SK-N-MC (cell line): ENCODE measurements at regions not wholly inside any gene's neighbourhood (a gene's known extent, or its start where the extent isn't known, plus 50 kb on each side); places are given as distances from the start of the nearest gene placed in this dataset.
"Not testable (repeated sequence)": the region's sequence is repeated elsewhere in the genome, so short reads cannot be mapped to it uniquely, and the experiment has no call there.

Experiments used
- DNase-seq: peaks from one replicate; pipeline ENCODE4 v3.0.0-alpha.2; 2011; ENCODE audit warnings: low read depth, low spot score
- H3K27ac ChIP-seq: fragments of 200-600 bp; sonication (generic); 2 replicates; pipeline ENCODE4 v1.5.1; 2016; ENCODE audit warnings: mixed run types
- H3K36me3 ChIP-seq: fragments of 200-600 bp; sonication (generic); 2 replicates; pipeline ENCODE4 v1.6.1; 2017; ENCODE audit warnings: antibody characterized with exemption, low read length, mixed read lengths; ENCODE audit not compliant: insufficient read depth
- H3K4me3 ChIP-seq: fragments of 200-600 bp; sonication (generic); 2 replicates; pipeline ENCODE4 v1.5.1; 2016
- H3K9ac ChIP-seq: fragments of 200-600 bp; sonication (generic); 2 replicates; pipeline ENCODE4 v1.8.0; 2017; ENCODE audit warnings: mixed run types, mixed read lengths; ENCODE audit not compliant: insufficient read length
- H3K9me3 ChIP-seq: fragments of 200-600 bp; sonication (generic); 2 replicates; pipeline ENCODE4 v1.6.1; 2017; ENCODE audit warnings: low read depth, mild to moderate bottlenecking, antibody characterized with exemption, low read length, moderate library complexity, mixed read lengths
- EZH2 ChIP-seq: fragments of 200-600 bp; sonication (generic); IDR thresholded peaks from one replicate; pipeline ENCODE4 v1.6.1; 2017; ENCODE audit warnings: antibody characterized with exemption
- FOXP2 ChIP-seq: optimal IDR thresholded peaks from 2 replicates; pipeline ENCODE3; 2011; ENCODE audit warnings: mild to moderate bottlenecking, moderate library complexity; ENCODE audit not compliant: insufficient read depth; ENCODE audit errors: extremely low read length, control extremely low read depth
- POLR2AphosphoS5 ChIP-seq: IDR thresholded peaks from 2 replicates; pipeline ENCODE4 v1.6.1; 2012; ENCODE audit warnings: mild to moderate bottlenecking, low read depth, low read length, borderline replicate concordance

GRCh38 chr1:58968360-58968952 is 184.6 kb upstream of the JUN start:
- no peak for TF ChIP-seq EZH2
- TF ChIP-seq FOXP2, result no peak
- TF ChIP-seq POLR2AphosphoS5, result no peak
- no peak overlapping the region for H3K4me3 ChIP-seq
- no peaks in the 10 kb centered on the region for H3K9me3 ChIP-seq
- no peak for DNase-seq
- no peak overlapping the region for H3K9ac ChIP-seq
- H3K36me3 ChIP-seq, result no peaks in the 10 kb centered on the region
- no peak overlapping the region for H3K27ac ChIP-seq

- not testable (repeated sequence) for H3K27ac ChIP-seq, H3K36me3 ChIP-seq, H3K9ac ChIP-seq, H3K9me3 ChIP-seq, H3K4me3 ChIP-seq, DNase-seq
Observed at GRCh38 chr1:58969176-58969575, 185.3 kb upstream of the JUN start.

DNA sequence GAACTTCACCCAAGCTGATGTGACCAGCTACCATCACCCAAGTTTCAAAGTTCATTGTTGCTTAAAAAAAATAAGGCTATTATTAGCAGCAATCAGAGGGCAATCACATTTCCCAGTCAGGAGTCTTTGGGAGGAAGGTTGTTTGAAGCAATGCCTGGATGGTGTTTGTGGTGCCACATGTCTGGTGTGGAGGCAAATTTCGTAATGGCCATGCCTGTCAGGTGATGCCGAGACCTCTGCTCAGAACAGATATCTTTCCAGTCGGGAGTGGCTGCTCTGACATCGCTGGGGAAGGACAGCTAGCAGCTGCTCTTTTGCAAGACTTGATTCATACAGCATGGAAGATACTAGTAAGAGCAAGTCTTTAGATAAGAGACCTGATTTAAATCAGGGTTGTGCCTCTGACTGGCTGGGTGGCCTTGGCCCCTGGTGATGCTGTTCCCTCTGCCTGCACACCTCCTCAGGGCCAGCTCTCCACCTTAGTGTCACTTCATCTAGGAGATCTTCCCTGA is 187.8 kb upstream of the JUN start:
- no peaks in the 10 kb centered on the region for H3K36me3 ChIP-seq
- no peaks in the 10 kb centered on the region for H3K9me3 ChIP-seq
- no peak overlapping the region for H3K9ac ChIP-seq
- no peak for DNase-seq
- no peak overlapping the region for H3K4me3 ChIP-seq
- no peak overlapping the region for H3K27ac ChIP-seq
- TF ChIP-seq FOXP2 (no peak), EZH2 (no peak), POLR2AphosphoS5 (no peak)

DNA sequence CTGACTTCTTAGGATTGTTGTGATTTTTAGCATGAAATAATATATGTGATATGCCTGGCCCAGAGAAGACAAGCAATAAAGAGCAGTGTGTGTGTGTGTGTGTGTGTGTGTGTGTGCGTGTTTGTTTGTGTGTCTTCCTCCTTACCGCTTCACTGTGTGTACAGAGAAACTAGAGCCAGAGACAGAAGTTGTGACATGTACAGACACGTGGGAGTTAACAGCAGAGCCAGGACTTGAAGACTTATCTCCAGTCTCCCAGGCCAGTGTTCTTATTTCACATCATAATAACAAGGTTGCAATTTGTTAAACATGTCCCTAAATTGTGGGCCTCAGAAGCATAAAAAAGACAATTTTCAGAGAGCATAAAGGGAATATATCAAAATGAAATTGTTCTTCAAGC is 192.0 kb upstream of the JUN start:
- no peaks in the 10 kb centered on the region for H3K9me3 ChIP-seq
- TF ChIP-seq POLR2AphosphoS5 (no peak), EZH2 (no peak), FOXP2 (no peak)
- H3K27ac ChIP-seq, result no peak overlapping the region
- no peaks in the 10 kb centered on the region for H3K36me3 ChIP-seq
- H3K9ac ChIP-seq, result no peak overlapping the region
- DNase-seq, result no peak
- no peak overlapping the region for H3K4me3 ChIP-seq

- TF ChIP-seq EZH2, result no peak
- no peak for TF ChIP-seq POLR2AphosphoS5
- TF ChIP-seq FOXP2, result no peak
- Histone ChIP-seq H3K9me3 (no peaks in the 10 kb centered on the region), H3K27ac (no peak overlapping the region), H3K9ac (no peak overlapping the region), H3K36me3 (no peaks in the 10 kb centered on the region), H3K4me3 (no peak overlapping the region)
- DNase-seq, result no peak
Observed at GRCh38 chr1:58976294-58976693, 192.4 kb upstream of the JUN start.

DNA sequence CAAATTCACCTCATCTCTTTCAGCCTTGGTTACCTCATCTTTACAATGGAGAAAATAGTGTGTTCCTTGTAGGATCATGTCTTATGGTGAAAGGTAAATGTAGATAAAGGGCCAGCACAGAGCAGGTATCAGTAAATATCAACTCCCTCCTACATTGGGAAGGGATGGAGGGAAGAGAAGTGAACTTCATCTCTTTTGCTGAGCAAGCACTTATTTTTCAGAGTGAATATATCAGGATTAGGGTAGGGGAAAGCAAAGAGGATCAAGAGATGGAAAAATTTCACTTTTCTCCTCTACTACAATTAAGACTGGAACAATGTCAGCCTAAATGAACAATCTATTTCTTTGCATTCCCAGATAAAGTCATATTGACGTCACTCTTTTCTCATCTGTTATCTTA is 193.8 kb upstream of the JUN start:
- Histone ChIP-seq H3K9me3 (no peaks in the 10 kb centered on the region), H3K36me3 (no peaks in the 10 kb centered on the region), H3K4me3 (no peak overlapping the region), H3K9ac (no peak overlapping the region), H3K27ac (no peak overlapping the region)
- no peak for DNase-seq
- TF ChIP-seq FOXP2 (no peak), POLR2AphosphoS5 (no peak), EZH2 (no peak)

DNA sequence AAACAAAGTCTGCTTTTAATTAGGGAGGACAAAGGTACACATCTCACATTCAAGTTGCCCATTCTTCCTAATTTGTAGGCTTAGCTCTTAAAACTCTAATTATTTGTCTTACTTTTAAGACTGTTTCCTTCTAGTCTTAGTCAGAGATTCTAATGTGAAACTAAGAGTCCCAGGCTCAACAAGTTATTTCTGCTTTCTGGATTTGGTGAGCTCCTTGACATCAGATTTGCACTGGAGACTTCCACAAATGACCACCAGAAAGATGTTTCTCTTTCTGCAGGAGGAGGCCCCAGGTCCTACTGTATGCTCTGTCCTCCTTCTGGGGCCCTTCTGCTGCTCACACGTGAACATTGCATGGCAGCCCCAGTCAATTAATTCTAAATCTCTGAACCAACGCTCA is 194.2 kb upstream of the JUN start:
- Histone ChIP-seq H3K9ac (no peak overlapping the region), H3K27ac (no peak overlapping the region), H3K36me3 (no peaks in the 10 kb centered on the region), H3K9me3 (no peaks in the 10 kb centered on the region), H3K4me3 (no peak overlapping the region)
- TF ChIP-seq POLR2AphosphoS5, result no peak
- TF ChIP-seq EZH2, result no peak
- no peak for TF ChIP-seq FOXP2
- DNase-seq, result no peak

DNA sequence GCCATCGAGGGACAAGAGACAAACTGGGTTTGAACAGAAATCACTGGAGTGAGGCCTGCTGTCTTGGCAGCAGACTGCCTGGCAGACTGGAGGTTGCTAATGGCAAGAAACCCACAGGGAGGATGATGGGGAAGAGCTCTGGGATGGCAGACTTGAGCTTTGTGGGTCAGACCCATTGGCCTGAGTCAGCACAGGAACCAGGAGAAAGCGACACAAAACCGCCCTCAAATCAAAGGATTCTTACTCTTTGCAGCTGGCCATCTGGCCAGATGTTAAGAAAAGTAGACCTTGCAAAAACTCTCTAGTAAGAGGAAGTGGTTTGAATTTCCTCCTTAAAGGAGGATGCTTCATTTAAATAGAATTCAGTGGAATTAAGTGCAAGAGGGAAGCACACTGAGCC is 195.2 kb upstream of the JUN start:
- DNase-seq, result no peak
- TF ChIP-seq EZH2 (no peak), FOXP2 (no peak), POLR2AphosphoS5 (no peak)

DNA sequence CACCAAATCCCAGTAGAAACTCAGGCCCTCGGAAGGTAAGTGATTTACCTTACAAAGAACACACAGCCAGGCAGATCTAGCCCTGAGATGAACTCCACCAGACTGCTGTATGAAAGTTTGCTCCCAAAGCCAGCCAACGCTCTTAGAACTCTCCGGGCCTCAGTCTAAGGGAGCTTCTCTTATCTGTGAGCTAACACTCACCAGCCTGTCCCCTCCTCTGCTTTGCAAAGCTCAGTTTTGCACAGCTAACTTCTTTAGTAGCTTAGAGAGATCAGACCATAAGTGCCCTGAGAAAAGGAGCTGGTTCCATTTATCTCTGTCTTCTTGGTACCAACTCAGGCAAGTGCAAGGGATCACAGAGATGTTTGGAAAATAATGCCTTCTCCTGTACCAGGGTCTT is 195.8 kb upstream of the JUN start:
- H3K9me3 ChIP-seq, result no peaks in the 10 kb centered on the region
- H3K27ac ChIP-seq, result no peak overlapping the region
- TF ChIP-seq POLR2AphosphoS5, result no peak
- no peak for TF ChIP-seq EZH2
- no peak for TF ChIP-seq FOXP2

More for the DNA sequence above, 195.2 kb upstream of the JUN start:
- Histone ChIP-seq H3K36me3 (no peaks in the 10 kb centered on the region), H3K9ac (no peak overlapping the region), H3K4me3 (no peak overlapping the region), H3K9me3 (no peaks in the 10 kb centered on the region), H3K27ac (no peak overlapping the region)

More for the DNA sequence above, 195.8 kb upstream of the JUN start:
- no peak overlapping the region for H3K4me3 ChIP-seq
- no peaks in the 10 kb centered on the region for H3K36me3 ChIP-seq
- DNase-seq, result no peak
- no peak overlapping the region for H3K9ac ChIP-seq
